ENCODE measurements at regions not wholly inside any gene's neighbourhood (a gene's known extent, or its start where the extent isn't known, plus 50 kb on each side); places are given as distances from the start of the nearest gene placed in this dataset.

GRCh38 chr2:203599509-203599908, 64.4 kb upstream of the RAPH1 start:
- TF ChIP-seq TP53 (CRISPR knock-in tag; IDR thresholded peaks at IDR 0.05) (no peak), E2F4 (CRISPR knock-in tag; IDR thresholded peaks at IDR 0.05; ENCODE audit: borderline replicate concordance, low read depth) (no peak), AFF4 (CRISPR knock-in tag; IDR thresholded peaks at IDR 0.05; ENCODE audit: borderline replicate concordance) (no peak), ZNF425 (CRISPR knock-in tag; conservative IDR thresholded peaks at IDR 0.05) (no peak), ATF6 (CRISPR knock-in tag; IDR thresholded peaks at IDR 0.05) (no peak), USF2 (CRISPR knock-in tag; IDR thresholded peaks at IDR 0.05) (no peak)
- TF ChIP-seq, protein P1, sequence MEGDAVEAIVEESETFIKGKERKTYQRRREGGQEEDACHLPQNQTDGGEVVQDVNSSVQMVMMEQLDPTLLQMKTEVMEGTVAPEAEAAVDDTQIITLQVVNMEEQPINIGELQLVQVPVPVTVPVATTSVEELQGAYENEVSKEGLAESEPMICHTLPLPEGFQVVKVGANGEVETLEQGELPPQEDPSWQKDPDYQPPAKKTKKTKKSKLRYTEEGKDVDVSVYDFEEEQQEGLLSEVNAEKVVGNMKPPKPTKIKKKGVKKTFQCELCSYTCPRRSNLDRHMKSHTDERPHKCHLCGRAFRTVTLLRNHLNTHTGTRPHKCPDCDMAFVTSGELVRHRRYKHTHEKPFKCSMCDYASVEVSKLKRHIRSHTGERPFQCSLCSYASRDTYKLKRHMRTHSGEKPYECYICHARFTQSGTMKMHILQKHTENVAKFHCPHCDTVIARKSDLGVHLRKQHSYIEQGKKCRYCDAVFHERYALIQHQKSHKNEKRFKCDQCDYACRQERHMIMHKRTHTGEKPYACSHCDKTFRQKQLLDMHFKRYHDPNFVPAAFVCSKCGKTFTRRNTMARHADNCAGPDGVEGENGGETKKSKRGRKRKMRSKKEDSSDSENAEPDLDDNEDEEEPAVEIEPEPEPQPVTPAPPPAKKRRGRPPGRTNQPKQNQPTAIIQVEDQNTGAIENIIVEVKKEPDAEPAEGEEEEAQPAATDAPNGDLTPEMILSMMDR (IDR thresholded peaks at IDR 0.05), result no peak
- TF ChIP-seq, protein P2, sequence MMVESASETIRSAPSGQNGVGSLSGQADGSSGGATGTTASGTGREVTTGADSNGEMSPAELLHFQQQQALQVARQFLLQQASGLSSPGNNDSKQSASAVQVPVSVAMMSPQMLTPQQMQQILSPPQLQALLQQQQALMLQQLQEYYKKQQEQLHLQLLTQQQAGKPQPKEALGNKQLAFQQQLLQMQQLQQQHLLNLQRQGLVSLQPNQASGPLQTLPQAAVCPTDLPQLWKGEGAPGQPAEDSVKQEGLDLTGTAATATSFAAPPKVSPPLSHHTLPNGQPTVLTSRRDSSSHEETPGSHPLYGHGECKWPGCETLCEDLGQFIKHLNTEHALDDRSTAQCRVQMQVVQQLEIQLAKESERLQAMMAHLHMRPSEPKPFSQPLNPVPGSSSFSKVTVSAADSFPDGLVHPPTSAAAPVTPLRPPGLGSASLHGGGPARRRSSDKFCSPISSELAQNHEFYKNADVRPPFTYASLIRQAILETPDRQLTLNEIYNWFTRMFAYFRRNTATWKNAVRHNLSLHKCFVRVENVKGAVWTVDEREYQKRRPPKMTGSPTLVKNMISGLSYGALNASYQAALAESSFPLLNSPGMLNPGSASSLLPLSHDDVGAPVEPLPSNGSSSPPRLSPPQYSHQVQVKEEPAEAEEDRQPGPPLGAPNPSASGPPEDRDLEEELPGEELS (CRISPR knock-in tag; IDR thresholded peaks at IDR 0.05), result no peak
